Stimulated activated memory B cell treated with anti-CD40 and anti-IgM and Interleukin-4, amounts not matched to agents 10 μg/mL and 1 μg/mL and 100 μg/mL, for 72 hours (primary cell): ENCODE measurements at regions not wholly inside any gene's neighbourhood (a gene's known extent, or its start where the extent isn't known, plus 50 kb on each side); places are given as distances from the start of the nearest gene placed in this dataset.

ENCODE experiments used
- ATAC-seq: fragments of 150-1000 bp; cut with Tn5 transposase; 2 replicates; pipeline ENCODE4 v1.10.0; 2021
- H3K27ac Mint-ChIP-seq: one replicate; pipeline ENCODE4 v1.8.0; 2022; ENCODE audit warnings: mild to moderate bottlenecking, mixed read lengths
- H3K27me3 Mint-ChIP-seq: one replicate; pipeline ENCODE4 v1.8.0; 2022; ENCODE audit warnings: mixed read lengths
- H3K36me3 Mint-ChIP-seq: one replicate; pipeline ENCODE4 v1.8.0; 2022; ENCODE audit warnings: mixed read lengths
- H3K4me1 Mint-ChIP-seq: one replicate; pipeline ENCODE4 v1.8.0; 2022; ENCODE audit warnings: mixed read lengths
- H3K4me3 Mint-ChIP-seq: one replicate; pipeline ENCODE4 v1.8.0; 2022; ENCODE audit warnings: mild to moderate bottlenecking, moderate library complexity, mixed read lengths
- H3K9me3 Mint-ChIP-seq: one replicate; pipeline ENCODE4 v1.8.0; 2022; ENCODE audit warnings: mixed read lengths

DNA sequence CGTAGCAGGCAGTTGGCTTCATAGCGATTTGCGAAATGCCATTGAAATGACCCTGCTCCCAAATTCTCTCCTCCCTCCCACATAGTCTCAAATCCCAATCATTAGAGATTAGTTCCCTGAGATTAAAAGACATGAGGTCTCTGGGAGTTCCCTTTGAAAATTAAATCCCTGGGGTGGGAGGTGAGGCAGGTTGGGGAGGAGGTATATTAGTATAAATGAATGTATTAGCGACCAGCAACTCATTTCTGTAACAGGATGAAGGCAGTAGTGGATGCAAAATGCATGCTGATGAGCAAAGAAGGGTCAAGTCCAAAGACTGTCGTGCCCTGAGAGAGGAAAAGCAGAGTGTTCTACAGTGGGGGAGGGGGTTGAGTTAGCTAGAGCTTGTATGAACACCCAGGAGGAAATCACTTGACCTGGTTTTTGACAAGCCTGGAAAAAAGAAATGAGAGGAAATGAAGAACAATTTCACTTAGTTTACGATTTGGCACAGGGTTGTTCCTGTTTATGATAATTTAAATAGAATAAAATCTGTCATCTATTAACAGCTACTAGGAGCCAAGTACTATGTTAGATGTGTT is 79.6 kb upstream of the MTPN start:
- Mint-ChIP-seq H3K27ac (no peak overlapping the region), H3K36me3 (peaks cover 12% of the 10 kb centered on the region), H3K27me3 (no peaks in the 10 kb centered on the region), H3K4me3 (no peak overlapping the region), H3K9me3 (no peaks in the 10 kb centered on the region), H3K4me1 (no peaks in the 10 kb centered on the region)
- no peak for ATAC-seq

DNA sequence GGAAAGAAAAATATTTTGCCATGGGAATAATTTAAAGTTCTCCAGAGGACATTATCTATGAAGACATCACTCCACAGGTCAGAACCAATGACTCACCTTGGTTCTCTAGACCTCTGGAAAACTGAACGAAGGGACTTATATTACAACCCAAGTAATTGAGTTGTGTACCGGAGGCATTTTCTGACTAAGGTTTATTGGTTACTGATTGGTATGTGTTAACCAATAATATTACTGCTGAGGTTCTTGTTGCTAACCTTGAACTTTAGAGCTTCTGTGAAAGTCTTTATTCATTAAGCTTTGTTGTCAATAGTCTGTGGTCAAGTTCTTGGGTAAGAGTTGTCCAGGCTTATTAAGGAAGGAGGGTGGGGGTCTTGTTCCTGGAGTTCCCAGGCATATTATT is 78.1 kb upstream of the MTPN start:
- ATAC-seq, result no peak
- Mint-ChIP-seq H3K27me3 (no peaks in the 10 kb centered on the region), H3K27ac (no peak overlapping the region), H3K4me1 (no peaks in the 10 kb centered on the region), H3K36me3 (peaks cover 12% of the 10 kb centered on the region), H3K4me3 (no peak overlapping the region), H3K9me3 (no peaks in the 10 kb centered on the region)

GRCh38 chr7:136053689-136054485 is 76.7 kb upstream of the MTPN start:
- H3K4me3 Mint-ChIP-seq, result no peak overlapping the region
- H3K27ac Mint-ChIP-seq, result no peak overlapping the region
- no peaks in the 10 kb centered on the region for H3K9me3 Mint-ChIP-seq
- H3K4me1 Mint-ChIP-seq, result no peaks in the 10 kb centered on the region
- no peak for ATAC-seq
- peaks cover 17% of the 10 kb centered on the region for H3K36me3 Mint-ChIP-seq
- no peaks in the 10 kb centered on the region for H3K27me3 Mint-ChIP-seq

- Mint-ChIP-seq H3K4me1 (no peaks in the 10 kb centered on the region), H3K27me3 (no peaks in the 10 kb centered on the region), H3K4me3 (no peak overlapping the region), H3K27ac (no peak overlapping the region), H3K9me3 (peaks cover 3% of the 10 kb centered on the region), H3K36me3 (peaks cover 27% of the 10 kb centered on the region)
- ATAC-seq, result no peak
Measured at GRCh38 chr7:136051203-136051928, 74.2 kb upstream of the MTPN start.

DNA sequence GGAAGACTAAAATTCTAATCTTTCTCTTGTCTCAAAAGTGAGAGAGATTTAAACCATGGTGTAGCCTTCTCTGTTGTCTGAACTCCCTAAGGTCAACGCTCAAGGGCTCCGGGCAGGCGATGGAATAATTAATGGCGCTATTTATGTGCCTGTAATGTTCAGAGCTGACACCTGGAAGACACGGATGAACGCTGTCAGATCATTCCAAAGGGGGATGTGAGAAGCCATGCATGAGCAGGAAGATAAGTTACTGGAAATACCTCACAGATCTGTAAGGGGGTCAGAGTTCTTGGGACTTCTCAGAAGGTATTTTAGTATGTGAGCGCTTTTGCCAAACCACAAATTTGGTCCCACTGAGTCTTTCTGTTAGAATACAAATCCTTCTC is 73.3 kb upstream of the MTPN start:
- Mint-ChIP-seq H3K9me3 (peaks cover 3% of the 10 kb centered on the region), H3K27me3 (no peaks in the 10 kb centered on the region), H3K4me1 (no peaks in the 10 kb centered on the region), H3K4me3 (no peak overlapping the region), H3K36me3 (peaks cover 31% of the 10 kb centered on the region), H3K27ac (no peak overlapping the region)
- ATAC-seq, result no peak

GRCh38 chr7:136049818-136050461 is 72.8 kb upstream of the MTPN start:
- ATAC-seq, result no peak
- no peak overlapping the region for H3K27ac Mint-ChIP-seq
- no peaks in the 10 kb centered on the region for H3K27me3 Mint-ChIP-seq
- H3K4me1 Mint-ChIP-seq, result no peaks in the 10 kb centered on the region
- H3K4me3 Mint-ChIP-seq, result no peak overlapping the region
- peaks cover 3% of the 10 kb centered on the region for H3K9me3 Mint-ChIP-seq
- H3K36me3 Mint-ChIP-seq, result peaks cover 36% of the 10 kb centered on the region

DNA sequence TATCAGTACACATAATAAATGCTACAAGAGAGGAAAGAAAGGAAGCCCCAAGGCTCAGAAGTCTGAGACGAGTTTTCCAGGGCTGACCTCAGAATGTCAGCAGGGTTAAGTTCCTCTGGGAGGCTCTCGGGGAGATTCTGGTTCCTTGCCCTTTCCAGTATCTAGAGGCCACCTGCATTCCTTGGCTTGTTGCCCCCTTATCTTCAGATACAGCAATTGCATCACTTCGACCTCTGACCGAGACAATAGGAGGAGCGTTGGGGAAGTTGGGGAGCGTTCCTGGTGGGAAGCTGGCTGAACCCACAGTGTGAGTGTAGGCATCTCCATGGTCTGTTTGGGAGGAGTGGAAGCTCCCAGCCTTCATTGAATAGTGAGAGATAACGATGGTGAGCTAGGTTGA is 72.0 kb upstream of the MTPN start:
- peaks cover 3% of the 10 kb centered on the region for H3K9me3 Mint-ChIP-seq
- ATAC-seq, result no peak
- no peak overlapping the region for H3K4me3 Mint-ChIP-seq
- H3K27me3 Mint-ChIP-seq, result no peaks in the 10 kb centered on the region
- H3K36me3 Mint-ChIP-seq, result peaks cover 39% of the 10 kb centered on the region
- H3K4me1 Mint-ChIP-seq, result no peaks in the 10 kb centered on the region
- no peak overlapping the region for H3K27ac Mint-ChIP-seq

DNA sequence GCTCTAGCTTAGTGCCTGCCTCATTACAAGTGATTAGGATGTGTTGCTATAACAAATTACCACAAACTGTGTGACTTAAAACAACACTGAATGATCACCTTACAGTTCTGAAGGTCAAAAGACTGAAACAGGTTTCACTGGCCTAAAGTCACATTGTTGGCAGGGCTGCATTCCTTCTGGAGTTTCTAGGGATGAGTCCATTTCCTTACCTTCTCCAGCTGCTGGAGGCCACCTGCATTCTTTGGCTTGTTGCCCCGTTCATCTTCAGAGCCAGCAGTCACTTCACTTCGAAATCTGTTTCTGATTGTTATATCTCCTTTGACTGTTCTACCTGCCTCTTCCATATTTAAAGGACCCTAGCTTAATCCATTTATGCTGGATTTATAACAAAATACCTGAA is 69.4 kb upstream of the MTPN start:
- Mint-ChIP-seq H3K27ac (no peak overlapping the region), H3K9me3 (peaks cover 3% of the 10 kb centered on the region), H3K4me1 (no peaks in the 10 kb centered on the region), H3K36me3 (peaks cover 36% of the 10 kb centered on the region), H3K27me3 (no peaks in the 10 kb centered on the region), H3K4me3 (no peak overlapping the region)
- no peak for ATAC-seq

DNA sequence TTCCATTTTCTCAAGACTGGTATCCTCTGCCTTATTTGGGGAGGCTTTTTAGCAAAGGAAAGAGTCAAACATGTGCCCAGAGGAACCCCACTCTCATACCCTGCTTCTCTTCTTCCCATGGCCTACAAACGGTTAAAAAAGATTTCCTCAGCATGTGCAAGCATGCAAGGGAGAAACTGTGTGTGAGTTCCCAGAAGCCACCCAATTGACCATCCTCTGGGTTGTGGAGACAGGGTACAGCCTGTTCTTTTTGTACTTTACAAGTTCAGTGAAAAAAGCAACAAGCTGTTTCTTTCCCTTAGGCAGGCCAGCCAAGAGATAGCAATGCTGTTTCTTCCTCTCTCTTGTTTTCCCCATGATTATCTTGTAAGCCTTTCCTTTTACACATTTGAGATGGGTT is 68.8 kb upstream of the MTPN start:
- H3K4me3 Mint-ChIP-seq, result no peak overlapping the region
- H3K36me3 Mint-ChIP-seq, result peaks cover 36% of the 10 kb centered on the region
- no peak for ATAC-seq
- H3K27ac Mint-ChIP-seq, result no peak overlapping the region
- H3K9me3 Mint-ChIP-seq, result peaks cover 3% of the 10 kb centered on the region
- no peaks in the 10 kb centered on the region for H3K27me3 Mint-ChIP-seq
- no peaks in the 10 kb centered on the region for H3K4me1 Mint-ChIP-seq

GRCh38 chr7:136045181-136045580 is 68.0 kb upstream of the MTPN start:
- peaks cover 3% of the 10 kb centered on the region for H3K9me3 Mint-ChIP-seq
- no peaks in the 10 kb centered on the region for H3K4me1 Mint-ChIP-seq
- no peaks in the 10 kb centered on the region for H3K27me3 Mint-ChIP-seq
- no peak overlapping the region for H3K4me3 Mint-ChIP-seq
- H3K36me3 Mint-ChIP-seq, result peaks cover 36% of the 10 kb centered on the region
- no peak overlapping the region for H3K27ac Mint-ChIP-seq
- ATAC-seq, result no peak

GRCh38 chr7:136039577-136040345 is 62.6 kb upstream of the MTPN start:
- Mint-ChIP-seq H3K9me3 (no peaks in the 10 kb centered on the region), H3K4me1 (peaks cover 6% of the 10 kb centered on the region), H3K27ac (no peak overlapping the region), H3K4me3 (no peak overlapping the region), H3K36me3 (peaks cover 16% of the 10 kb centered on the region), H3K27me3 (no peaks in the 10 kb centered on the region)
- no peak for ATAC-seq

GRCh38 chr7:136036336-136036735 is 59.2 kb upstream of the MTPN start:
- Mint-ChIP-seq H3K36me3 (peaks cover 10% of the 10 kb centered on the region), H3K27ac (no peak overlapping the region), H3K27me3 (no peaks in the 10 kb centered on the region), H3K4me1 (peaks cover 6% of the 10 kb centered on the region), H3K9me3 (no peaks in the 10 kb centered on the region), H3K4me3 (no peak overlapping the region)
- no peak for ATAC-seq

GRCh38 chr7:136034132-136034531 is 57.0 kb upstream of the MTPN start:
- no peaks in the 10 kb centered on the region for H3K9me3 Mint-ChIP-seq
- no peaks in the 10 kb centered on the region for H3K4me1 Mint-ChIP-seq
- H3K27ac Mint-ChIP-seq, result no peak overlapping the region
- H3K36me3 Mint-ChIP-seq, result peaks cover 10% of the 10 kb centered on the region
- ATAC-seq, result no peak
- no peaks in the 10 kb centered on the region for H3K27me3 Mint-ChIP-seq
- no peak overlapping the region for H3K4me3 Mint-ChIP-seq

DNA sequence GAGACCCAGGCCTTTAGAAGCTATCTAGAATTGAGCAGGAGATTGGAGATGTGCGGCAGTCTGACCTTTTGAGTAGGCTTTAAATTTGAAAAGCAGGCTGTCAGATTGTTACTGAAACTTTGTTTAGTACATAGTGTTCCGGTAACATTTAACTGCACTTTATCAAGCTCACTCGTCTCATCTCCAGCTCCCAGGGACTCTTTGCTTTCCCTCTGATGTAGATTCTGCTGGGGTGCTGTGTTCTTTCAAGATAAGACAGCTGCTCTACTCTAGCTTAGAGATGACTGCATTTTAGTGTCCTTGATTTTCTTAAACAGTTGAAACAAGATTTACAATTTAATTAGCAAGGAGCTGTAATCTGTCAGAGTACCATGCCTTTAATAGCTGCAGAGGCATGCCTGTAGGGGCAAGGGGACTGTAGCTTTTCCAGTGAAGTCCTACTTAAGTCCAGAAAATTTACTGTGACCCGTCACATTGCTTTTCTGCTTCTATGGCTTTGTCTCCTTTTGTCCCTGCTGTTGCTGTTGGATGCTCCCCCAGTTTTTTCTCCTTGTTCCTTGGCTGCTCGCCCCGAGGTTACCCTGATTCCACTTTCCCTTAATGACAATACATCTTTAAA is 56.4 kb upstream of the MTPN start:
- Mint-ChIP-seq H3K27me3 (no peaks in the 10 kb centered on the region), H3K27ac (no peak overlapping the region), H3K36me3 (peaks cover 12% of the 10 kb centered on the region), H3K9me3 (no peaks in the 10 kb centered on the region), H3K4me1 (no peaks in the 10 kb centered on the region), H3K4me3 (no peak overlapping the region)
- no peak for ATAC-seq
